Mesodermal cell (in vitro differentiated cells): ENCODE measurements at regions not wholly inside any gene's neighbourhood (a gene's known extent, or its start where the extent isn't known, plus 50 kb on each side); places are given as distances from the start of the nearest gene placed in this dataset.

Experiments
- H3K27ac ChIP-seq: 2 replicates; pipeline ENCODE4 v1.7.0; 2013; ENCODE audit warnings: mild to moderate bottlenecking, low read depth, low read length, moderate library complexity; ENCODE audit not compliant: severe bottlenecking
- H3K36me3 ChIP-seq: 2 replicates; pipeline ENCODE4 v1.7.1; 2013; ENCODE audit warnings: mild to moderate bottlenecking, low read length, moderate library complexity; ENCODE audit not compliant: control insufficient read depth, insufficient read depth
- H3K4me1 ChIP-seq: one replicate; pipeline ENCODE4 v1.7.1; 2013; ENCODE audit warnings: mild to moderate bottlenecking, low read length; ENCODE audit not compliant: insufficient read depth, control insufficient read depth, poor library complexity, severe bottlenecking
- H3K4me3 ChIP-seq: 2 replicates; pipeline ENCODE4 v1.7.0; 2013; ENCODE audit warnings: low read length, control low read depth, mild to moderate bottlenecking; ENCODE audit not compliant: insufficient read depth, poor library complexity, severe bottlenecking; ENCODE audit errors: extremely low read depth
- H3K9me3 ChIP-seq: 2 replicates; pipeline ENCODE4 v1.7.1; 2013; ENCODE audit warnings: mild to moderate bottlenecking, low read length, moderate library complexity; ENCODE audit not compliant: control insufficient read depth
- WGBS, 2 experiments: methylation state at CpG; one replicate each; pipeline ENCODE4 v1.1.5; 2013; ENCODE audit warnings: missing lambda C conversion rate in 2 of 2; ENCODE audit not compliant: insufficient coverage in 2 of 2; 5-methylcytosine and 5-hydroxymethylcytosine counted together

DNA sequence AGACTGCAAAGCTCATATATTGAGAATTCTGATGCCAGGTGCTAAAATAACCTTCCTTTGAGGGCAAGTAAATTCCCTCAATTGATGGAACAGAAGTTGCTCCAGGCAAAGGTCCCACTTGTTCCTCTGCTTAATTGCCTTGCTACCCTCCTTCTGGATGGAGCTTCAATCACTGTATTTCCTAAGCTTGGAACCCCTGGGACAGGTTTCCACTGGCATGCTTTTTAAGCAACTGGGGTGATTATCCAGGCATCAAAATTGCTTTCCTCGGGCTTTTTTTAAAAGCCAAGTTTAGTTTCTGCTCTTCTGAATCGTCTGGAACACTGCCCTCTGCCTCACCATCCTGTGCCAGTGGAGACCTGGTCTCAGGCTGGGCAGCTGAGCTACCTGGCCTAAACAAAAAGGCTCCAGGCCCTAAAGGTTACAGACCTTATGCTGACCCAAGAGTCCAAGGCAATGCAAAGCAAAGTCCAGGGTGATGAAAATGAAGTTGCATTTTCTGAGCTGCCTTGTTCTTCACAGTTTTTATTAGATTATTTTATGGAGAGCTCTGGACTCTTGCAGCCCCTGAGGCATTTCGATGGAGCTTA is 167.9 kb upstream of the CD180 start:
- no peak overlapping the region for H3K4me3 ChIP-seq
- no peaks in the 10 kb centered on the region for H3K9me3 ChIP-seq
- no peak overlapping the region for H3K27ac ChIP-seq
- WGBS, 2 experiments = 88 to 94% methylated on average over 3 of the region's 3 CpGs
- H3K36me3 ChIP-seq = no peaks in the 10 kb centered on the region
- H3K4me1 ChIP-seq = no peaks in the 10 kb centered on the region

DNA sequence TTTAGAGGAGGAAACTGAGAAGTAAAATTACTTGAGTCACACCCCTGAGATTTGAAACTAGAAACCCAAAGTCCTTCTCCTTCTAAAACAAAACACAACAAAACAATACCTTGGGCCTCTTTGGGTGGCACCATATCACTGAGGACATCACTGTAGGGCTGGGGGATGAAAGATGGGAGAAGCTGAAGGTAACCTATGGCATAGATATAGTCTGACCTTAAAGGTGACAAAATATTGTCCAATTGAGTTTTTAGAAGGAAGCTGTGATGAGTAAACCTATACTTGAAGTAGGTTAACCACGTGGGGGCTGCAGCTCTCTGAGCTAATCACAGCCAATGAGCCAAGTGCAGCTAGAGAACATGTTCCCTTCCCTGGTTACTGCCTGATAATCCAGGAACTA is 167.4 kb upstream of the CD180 start:
- no peaks in the 10 kb centered on the region for H3K36me3 ChIP-seq
- no peak overlapping the region for H3K4me3 ChIP-seq
- H3K27ac ChIP-seq = no peak overlapping the region
- WGBS, 2 experiments = 80 to 90% methylated on average over 1 of the region's 1 CpG
- no peaks in the 10 kb centered on the region for H3K4me1 ChIP-seq
- no peaks in the 10 kb centered on the region for H3K9me3 ChIP-seq

DNA sequence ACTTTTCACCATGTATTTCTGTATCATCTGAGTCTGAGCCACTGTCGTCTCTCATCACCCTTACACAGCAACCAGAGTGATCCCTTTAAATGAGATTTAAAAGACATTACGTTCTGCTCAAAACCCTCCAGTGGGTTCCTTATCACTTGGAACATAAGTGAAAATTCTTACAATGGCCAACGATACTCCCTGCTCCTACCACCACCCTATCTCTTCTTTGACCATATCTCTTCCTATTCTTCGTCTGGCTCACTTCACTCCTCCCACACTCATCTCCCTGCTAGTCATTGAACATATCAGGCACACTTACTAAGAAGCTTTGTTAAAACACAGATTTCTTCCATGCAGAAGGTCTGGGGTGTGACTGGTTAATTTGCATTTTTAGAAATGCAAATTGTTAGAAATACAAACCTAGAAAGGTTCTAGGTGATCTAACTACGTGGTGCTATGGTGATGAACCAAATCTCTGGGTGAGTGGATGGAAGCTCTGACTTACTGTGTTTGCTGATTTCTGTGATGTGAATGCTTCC is 166.6 kb upstream of the CD180 start:
- H3K4me3 ChIP-seq = no peak overlapping the region
- no peaks in the 10 kb centered on the region for H3K4me1 ChIP-seq
- H3K36me3 ChIP-seq = no peaks in the 10 kb centered on the region
- no peaks in the 10 kb centered on the region for H3K9me3 ChIP-seq
- 82 to 86% methylated on average over 3 to 5 of the region's 5 CpGs for WGBS, 2 experiments
- H3K27ac ChIP-seq = no peak overlapping the region

DNA sequence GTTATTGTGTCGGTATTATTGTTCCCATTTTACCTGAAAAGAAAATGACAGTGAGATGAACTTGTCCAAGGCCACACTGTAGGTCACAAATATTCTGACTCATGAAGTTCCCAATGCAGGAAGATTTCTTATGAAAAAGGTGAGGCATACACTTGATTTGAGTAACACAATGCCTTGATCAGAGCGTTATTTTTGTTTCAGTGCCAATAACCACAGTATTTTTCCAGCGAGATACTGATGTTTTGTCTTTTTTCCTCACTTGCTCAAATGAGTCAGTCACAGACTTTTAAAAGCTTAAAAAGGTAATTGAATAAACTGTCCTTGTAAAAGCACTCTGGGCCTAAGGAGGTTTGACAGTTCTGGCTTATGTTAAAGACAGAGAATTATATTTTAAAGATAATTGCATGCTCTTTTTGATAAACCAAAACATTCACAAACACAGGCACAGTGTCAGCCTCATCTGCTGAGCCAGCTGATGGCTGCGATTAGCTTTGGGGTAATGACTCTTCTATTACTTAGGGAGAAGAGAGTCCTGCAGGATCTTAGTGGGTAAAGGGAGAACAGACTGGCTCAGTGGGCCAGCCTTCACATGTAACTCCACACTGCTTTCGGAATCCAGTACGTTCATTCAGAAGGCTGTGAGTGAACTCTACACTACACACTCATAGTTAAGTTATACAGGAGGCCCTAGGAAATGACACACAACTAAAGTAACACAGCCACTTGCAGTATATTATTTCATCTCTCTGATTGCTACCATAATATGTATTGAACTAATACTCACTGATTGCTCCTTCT is 165.5 kb upstream of the CD180 start:
- H3K9me3 ChIP-seq = no peaks in the 10 kb centered on the region
- no peaks in the 10 kb centered on the region for H3K4me1 ChIP-seq
- no peak overlapping the region for H3K27ac ChIP-seq
- WGBS, 2 experiments = 100% methylated on average over 3 of the region's 6 CpGs
- no peak overlapping the region for H3K4me3 ChIP-seq
- H3K36me3 ChIP-seq = no peaks in the 10 kb centered on the region

DNA sequence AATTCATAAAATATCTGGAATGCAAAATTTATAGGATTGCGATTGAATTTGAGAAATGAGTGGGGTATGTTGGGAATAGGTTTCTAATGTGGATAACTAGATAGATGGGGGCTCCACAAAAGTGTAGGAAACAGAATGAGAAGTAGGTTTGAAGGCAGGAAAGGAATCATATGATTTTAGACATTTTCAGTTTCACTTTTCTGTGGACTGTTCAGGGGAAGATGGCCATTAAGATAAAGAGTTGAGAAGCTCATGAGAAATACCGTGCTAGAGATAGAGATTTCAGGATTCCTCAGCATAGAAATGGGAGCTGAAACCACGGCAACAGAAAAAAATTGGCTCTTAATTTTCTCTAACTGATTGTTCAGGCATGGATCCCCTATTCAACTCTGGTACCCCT is 163.4 kb upstream of the CD180 start:
- no peaks in the 10 kb centered on the region for H3K36me3 ChIP-seq
- no peaks in the 10 kb centered on the region for H3K9me3 ChIP-seq
- WGBS, 2 experiments = 91 to 100% methylated on average over 3 of the region's 3 CpGs
- H3K4me1 ChIP-seq = no peaks in the 10 kb centered on the region
- H3K27ac ChIP-seq = no peak overlapping the region
- H3K4me3 ChIP-seq = no peak overlapping the region

DNA sequence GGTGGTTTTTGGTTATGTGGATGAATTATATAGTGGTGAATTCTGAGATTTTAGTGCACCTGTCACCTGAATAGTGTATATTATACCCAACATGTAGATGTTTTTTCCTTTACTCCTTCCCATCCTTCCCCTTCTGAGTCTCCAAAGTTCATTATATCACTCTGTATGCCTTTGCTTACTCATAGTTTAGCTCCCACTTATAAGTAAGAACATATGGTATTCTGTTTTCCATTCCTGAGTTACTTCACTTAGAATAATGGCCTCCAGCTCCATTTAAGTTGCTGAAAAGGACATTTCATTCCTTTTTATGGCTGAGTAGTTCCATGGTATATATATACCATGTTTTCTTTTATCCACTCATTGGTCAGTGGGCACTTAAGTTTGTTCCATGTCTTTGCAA is 161.6 kb upstream of the CD180 start:
- no peaks in the 10 kb centered on the region for H3K9me3 ChIP-seq
- H3K27ac ChIP-seq = no peak overlapping the region
- H3K4me3 ChIP-seq = no peak overlapping the region
- H3K36me3 ChIP-seq = no peaks in the 10 kb centered on the region
- no peaks in the 10 kb centered on the region for H3K4me1 ChIP-seq

DNA sequence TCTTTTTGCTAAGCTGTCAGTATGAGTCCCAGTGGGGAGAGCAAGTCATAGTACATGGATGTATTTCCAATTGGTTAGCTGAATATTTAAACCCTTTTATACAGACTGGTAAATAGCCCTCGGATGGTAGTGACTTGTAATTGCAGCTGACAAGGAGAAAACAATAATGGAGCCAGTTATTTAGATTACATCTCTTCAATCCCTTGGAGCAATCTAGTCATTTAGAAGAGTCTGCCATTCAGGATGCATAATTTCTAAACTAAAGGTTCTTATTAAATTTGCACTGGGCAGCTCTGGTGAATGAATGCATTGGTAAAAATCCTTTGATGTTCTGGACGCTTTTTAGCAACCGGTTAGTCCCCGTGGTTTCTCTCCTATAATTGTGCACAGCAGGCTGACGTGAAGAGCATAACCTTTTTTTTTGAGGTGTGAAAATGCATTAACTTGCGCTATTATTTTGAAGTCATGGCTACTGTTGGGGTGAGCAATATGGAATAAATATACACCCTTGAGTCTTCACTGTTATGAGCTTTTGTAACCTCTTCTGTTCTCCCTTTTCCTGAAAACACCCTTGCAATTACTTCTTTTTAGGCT is 158.6 kb upstream of the CD180 start:
- Histone ChIP-seq H3K27ac (no peak overlapping the region), H3K9me3 (no peaks in the 10 kb centered on the region), H3K4me1 (no peaks in the 10 kb centered on the region), H3K4me3 (no peak overlapping the region), H3K36me3 (no peaks in the 10 kb centered on the region)
- WGBS, 2 experiments = 76 to 86% methylated on average over 3 to 4 of the region's 6 CpGs

DNA sequence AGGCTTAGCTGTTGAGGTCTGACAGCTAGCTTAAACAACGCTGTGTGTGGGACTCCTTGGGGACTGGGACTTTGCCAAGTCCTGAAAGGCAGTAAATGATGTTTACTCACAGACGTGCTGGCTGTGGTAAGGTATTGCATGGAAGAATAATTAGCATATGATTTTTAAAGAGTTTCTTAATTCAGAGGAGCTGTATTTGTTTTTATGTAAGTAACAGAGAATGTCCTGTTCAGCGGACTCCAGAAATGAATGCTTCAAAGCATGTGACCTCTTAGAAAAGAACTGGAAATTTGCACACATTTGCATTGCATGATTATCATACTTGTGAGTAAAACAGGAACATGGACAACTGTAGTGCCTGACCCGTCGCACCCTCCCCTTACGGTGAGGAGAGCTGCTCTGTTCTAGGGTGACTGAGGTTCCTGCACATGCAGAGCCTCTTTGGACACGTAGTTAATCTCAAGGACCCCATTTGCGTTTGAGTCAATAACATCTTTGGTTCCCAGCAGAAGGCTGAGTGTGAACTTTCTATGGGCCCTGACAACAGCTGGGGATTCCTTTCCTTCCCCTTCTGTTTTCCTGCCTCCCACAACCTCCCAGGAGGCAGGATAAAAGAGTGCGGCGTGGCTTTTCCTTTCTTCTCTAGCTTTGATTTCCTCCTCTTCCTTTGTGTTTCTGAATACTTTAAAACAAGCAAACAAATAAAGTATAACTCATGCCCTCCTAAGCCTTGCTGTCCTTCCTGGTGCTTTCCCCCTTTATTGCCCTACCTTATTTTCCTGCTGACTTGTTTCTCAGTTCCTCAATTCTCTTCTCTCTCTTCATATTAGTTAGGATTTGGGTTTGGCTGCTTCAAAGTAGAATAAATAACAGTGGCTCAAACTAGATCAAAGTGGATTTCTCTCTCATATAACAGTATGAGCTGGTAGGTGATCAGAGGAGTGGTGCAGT is 157.2 kb upstream of the CD180 start:
- H3K27ac ChIP-seq = no peak overlapping the region
- H3K36me3 ChIP-seq = no peaks in the 10 kb centered on the region
- H3K4me1 ChIP-seq = no peaks in the 10 kb centered on the region
- no peak overlapping the region for H3K4me3 ChIP-seq
- WGBS, 2 experiments = 79 to 80% methylated on average over 8 to 10 of the region's 10 CpGs
- no peaks in the 10 kb centered on the region for H3K9me3 ChIP-seq

DNA sequence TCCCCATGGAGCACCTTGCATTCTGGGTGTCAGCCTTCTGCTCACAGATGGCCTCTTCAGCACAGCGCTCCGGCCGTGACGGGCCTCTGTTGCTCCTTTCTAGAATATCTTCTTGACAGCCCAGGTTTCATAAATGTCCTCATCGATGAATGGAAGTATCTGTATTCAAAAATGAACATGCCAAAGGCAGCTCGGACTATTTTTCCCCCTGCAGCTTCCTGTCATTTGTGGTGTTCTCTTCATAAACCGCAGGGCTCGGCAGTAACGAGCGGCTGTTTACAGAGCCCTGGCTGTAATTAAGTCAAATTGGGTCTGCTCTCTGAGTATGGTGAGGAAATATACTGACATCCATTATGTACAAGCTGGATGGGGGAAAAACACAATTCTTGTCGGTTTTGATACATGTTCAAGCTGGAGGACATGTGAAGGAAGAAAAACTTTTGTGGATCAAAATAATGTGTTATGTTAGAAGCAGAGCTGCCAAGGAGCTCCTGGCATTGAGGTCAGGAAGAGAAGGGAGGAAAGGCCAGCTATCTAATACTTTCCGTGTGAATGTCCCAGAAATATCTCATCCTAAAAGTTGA is 154.1 kb upstream of the CD180 start:
- Histone ChIP-seq H3K4me1 (no peaks in the 10 kb centered on the region), H3K27ac (no peak overlapping the region), H3K4me3 (no peak overlapping the region), H3K9me3 (no peaks in the 10 kb centered on the region), H3K36me3 (no peaks in the 10 kb centered on the region)
- 93 to 98% methylated on average over 8 to 11 of the region's 12 CpGs for WGBS, 2 experiments

DNA sequence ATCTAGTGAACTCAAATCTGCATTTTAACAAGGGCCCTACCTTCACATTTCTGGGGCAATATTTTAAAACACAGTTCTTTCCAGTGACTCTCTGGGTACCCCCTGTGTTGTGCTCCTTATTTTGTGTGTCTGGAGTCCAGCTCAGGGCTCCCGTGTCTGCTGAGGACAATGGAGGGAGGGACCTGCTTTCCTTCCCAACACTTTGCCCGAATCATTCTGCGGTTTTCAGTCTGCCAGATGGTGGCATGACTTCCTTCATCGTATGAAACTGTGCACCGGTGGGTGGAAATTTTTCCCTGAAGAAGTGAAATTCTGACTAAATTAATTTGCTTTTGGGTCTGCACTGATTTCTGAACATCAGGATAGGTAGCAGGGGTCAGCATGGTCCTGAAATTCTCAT is 153.6 kb upstream of the CD180 start:
- Histone ChIP-seq H3K9me3 (no peaks in the 10 kb centered on the region), H3K27ac (no peak overlapping the region), H3K4me3 (no peak overlapping the region), H3K36me3 (no peaks in the 10 kb centered on the region), H3K4me1 (no peaks in the 10 kb centered on the region)
- WGBS, 2 experiments = 91 to 100% methylated on average over 4 to 5 of the region's 5 CpGs
